ENCODE measurements at regions not wholly inside any gene's neighbourhood (a gene's known extent, or its start where the extent isn't known, plus 50 kb on each side); places are given as distances from the start of the nearest gene placed in this dataset.

GRCh38 chr9:84393266-84393950, 52.9 kb upstream of the SLC28A3 start:
- Histone ChIP-seq H3K4me3 (ENCODE audit: low read depth in 1 of 2, low read length in 1 of 2) (peak overlapping the region; percentile 6 to 37), H3K9me3 (no peaks in the 10 kb centered on the region), H3K27ac (peak overlapping the region; percentile 87), H3K27me3 (no peaks in the 10 kb centered on the region), H3K4me1 (ENCODE audit: control insufficient read depth in 1 of 2, insufficient read depth in 1 of 2, low read depth in 1 of 2, low read length in 1 of 2) (peaks cover 35 to 44% of the 10 kb centered on the region in 2 experiments), H3K36me3 (no peaks in the 10 kb centered on the region)
- peak; percentile 26 for TF ChIP-seq CTCF (IDR thresholded peaks at IDR 0.05)

- Histone ChIP-seq H3K4me3 (ENCODE audit: low read depth in 1 of 2, low read length in 1 of 2) (peak overlapping the region; percentile 6 to 37), H3K9me3 (no peaks in the 10 kb centered on the region), H3K4me1 (ENCODE audit: control insufficient read depth in 1 of 2, insufficient read depth in 1 of 2, low read depth in 1 of 2, low read length in 1 of 2) (peaks cover 35 to 44% of the 10 kb centered on the region in 2 experiments), H3K27ac (peak overlapping the region; percentile 87), H3K36me3 (no peaks in the 10 kb centered on the region), H3K27me3 (no peaks in the 10 kb centered on the region)
- no peak for TF ChIP-seq CTCF (IDR thresholded peaks at IDR 0.05)
These were observed 53.5 kb upstream of the SLC28A3 start for GRCh38 chr9:84394036-84394435.

GRCh38 chr9:84397151-84397728, 56.7 kb upstream of the SLC28A3 start:
- Histone ChIP-seq H3K4me1 (ENCODE audit: control insufficient read depth in 1 of 2, insufficient read depth in 1 of 2, low read depth in 1 of 2, low read length in 1 of 2) (peaks cover 35 to 44% of the 10 kb centered on the region in 2 experiments), H3K27ac (no peak overlapping the region), H3K36me3 (no peaks in the 10 kb centered on the region), H3K9me3 (no peaks in the 10 kb centered on the region), H3K27me3 (no peaks in the 10 kb centered on the region), H3K4me3 (ENCODE audit: low read depth in 1 of 2, low read length in 1 of 2) (no peak overlapping the region)
- peak; percentile 90 for TF ChIP-seq CTCF (IDR thresholded peaks at IDR 0.05)

- TF ChIP-seq CTCF (IDR thresholded peaks at IDR 0.05), result no peak
- no peaks in the 10 kb centered on the region for H3K9me3 ChIP-seq
- H3K4me1 ChIP-seq (ENCODE audit: control insufficient read depth in 1 of 2, insufficient read depth in 1 of 2, low read depth in 1 of 2, low read length in 1 of 2), result peaks cover 35 to 43% of the 10 kb centered on the region in 2 experiments
- H3K36me3 ChIP-seq, result no peaks in the 10 kb centered on the region
- H3K4me3 ChIP-seq (ENCODE audit: low read depth in 1 of 2, low read length in 1 of 2), result no peak overlapping the region
- no peaks in the 10 kb centered on the region for H3K27me3 ChIP-seq
- no peak overlapping the region for H3K27ac ChIP-seq
These were observed 57.3 kb upstream of the SLC28A3 start for GRCh38 chr9:84397822-84398221.

GRCh38 chr9:84402517-84402916, 62.0 kb upstream of the SLC28A3 start:
- Histone ChIP-seq H3K27ac (no peak overlapping the region), H3K9me3 (no peaks in the 10 kb centered on the region), H3K4me1 (ENCODE audit: control insufficient read depth in 1 of 2, insufficient read depth in 1 of 2, low read depth in 1 of 2, low read length in 1 of 2) (no peaks in the 10 kb centered on the region), H3K27me3 (no peaks in the 10 kb centered on the region), H3K4me3 (ENCODE audit: low read depth in 1 of 2, low read length in 1 of 2) (no peak overlapping the region), H3K36me3 (no peaks in the 10 kb centered on the region)
- TF ChIP-seq CTCF (IDR thresholded peaks at IDR 0.05), result no peak

Measured in neutrophil (primary cell).